OCI-LY7 (cell line): ENCODE measurements at regions not wholly inside any gene's neighbourhood (a gene's known extent, or its start where the extent isn't known, plus 50 kb on each side); places are given as distances from the start of the nearest gene placed in this dataset.

Source experiments
- BruUV-seq: library from RNA; stranded (reverse); fragments of 400-500 nt; replicated peaks from 2 replicates; lab custom pipeline; 2021; lab: Mats Ljungman, UMichigan
- CTCF ChIA-PET: fragments of 300-600 bp; sonication (Branson Sonifier 250); formaldehyde crosslinking; loops from one replicate; lab custom pipeline; 2022; ENCODE audit warnings: antibody characterized with exemption; ENCODE audit not compliant: unreplicated experiment; lab: Charles Lee
- POLR2A ChIA-PET: fragments of 300-600 bp; sonication (Branson Sonifier 250); formaldehyde crosslinking; loops from one replicate; lab custom pipeline; 2022; ENCODE audit warnings: antibody characterized with exemption; lab: Charles Lee
- DNase-seq: peaks from one replicate; pipeline ENCODE4 v3.0.0-alpha.2; 2015; ENCODE audit warnings: low spot score
- H2AFZ ChIP-seq: fragments of 200-600 bp; sonication (generic), shearing (Covaris generic); 2 replicates; pipeline ENCODE4 v1.6.1; 2014; ENCODE audit warnings: mild to moderate bottlenecking, antibody characterized with exemption, low read length, moderate library complexity
- H3K27ac ChIP-seq: fragments of 200-600 bp; sonication (generic); 2 replicates; pipeline ENCODE4 v1.5.1; 2014; ENCODE audit warnings: mixed run types, low read depth, mild to moderate bottlenecking, moderate library complexity, low read length, inconsistent platforms; ENCODE audit not compliant: poor library complexity, severe bottlenecking
- H3K36me3 ChIP-seq: fragments of 200-600 bp; sonication (generic); 2 replicates; pipeline ENCODE4 v1.6.1; 2014; ENCODE audit warnings: mild to moderate bottlenecking, antibody characterized with exemption, low read length, moderate library complexity, mixed read lengths; ENCODE audit not compliant: insufficient read depth
- H3K4me1 ChIP-seq: fragments of 200-600 bp; sonication (generic); 2 replicates; pipeline ENCODE4 v1.5.1; 2014; ENCODE audit warnings: mild to moderate bottlenecking, low read length; ENCODE audit not compliant: insufficient read depth, poor library complexity, severe bottlenecking
- H3K4me2 ChIP-seq: fragments of 200-600 bp; sonication (generic); 2 replicates; pipeline ENCODE4 v1.6.1; 2014; ENCODE audit warnings: mild to moderate bottlenecking, low read length
- H3K4me3 ChIP-seq: fragments of 200-600 bp; sonication (generic); 2 replicates; pipeline ENCODE4 v1.5.1; 2014; ENCODE audit warnings: mild to moderate bottlenecking, low read depth, low read length; ENCODE audit not compliant: poor library complexity, severe bottlenecking
- H3K79me2 ChIP-seq: fragments of 200-600 bp; sonication (generic); 2 replicates; pipeline ENCODE4 v1.6.1; 2016; ENCODE audit warnings: low read depth, mild to moderate bottlenecking, low read length, moderate library complexity, mixed read lengths; ENCODE audit not compliant: insufficient read depth
- H3K9me2 ChIP-seq: fragments of 200-600 bp; sonication (generic); 2 replicates; pipeline ENCODE4 v1.6.1; 2016; ENCODE audit warnings: mild to moderate bottlenecking, low read length, mixed read lengths; ENCODE audit not compliant: insufficient read depth
- H3K9me3 ChIP-seq: fragments of 200-600 bp; sonication (generic); 2 replicates; pipeline ENCODE4 v1.6.1; 2014; ENCODE audit warnings: mild to moderate bottlenecking, mixed run types, low read length, mixed read lengths
- H4K20me1 ChIP-seq: fragments of 200-600 bp; sonication (generic); 2 replicates; pipeline ENCODE4 v1.6.1; 2014; ENCODE audit warnings: mild to moderate bottlenecking, antibody characterized with exemption, low read length, moderate library complexity, mixed read lengths; ENCODE audit not compliant: insufficient read depth
- CTCF ChIP-seq: fragments of 200-600 bp; sonication (generic); conservative IDR thresholded peaks from 2 replicates; pipeline ENCODE4 v1.5.1; 2014; ENCODE audit warnings: mild to moderate bottlenecking, antibody characterized with exemption, low read length, moderate library complexity, mixed read lengths
- EZH2phosphoT487 ChIP-seq: fragments of 200-600 bp; sonication (generic); IDR thresholded peaks from 2 replicates; pipeline ENCODE4 v1.6.1; 2018; ENCODE audit warnings: low read depth, borderline replicate concordance, mild to moderate bottlenecking, mixed run types, antibody characterized with exemption, low read length, moderate library complexity, mixed read lengths
- intact Hi-C: fragments of 100-400 bp; cut with micrococcal nuclease; formaldehyde crosslinking; loops from one replicate; pipeline ENCODE4 v1.10.0; 2022; ENCODE audit not compliant: unreplicated experiment

- Histone ChIP-seq H3K4me2 (no peak overlapping the region), H3K9me3 (no peaks in the 10 kb centered on the region), H2AFZ (no peak overlapping the region), H3K27ac (no peak overlapping the region), H3K79me2 (no peaks in the 10 kb centered on the region), H3K9me2 (no peaks in the 10 kb centered on the region), H3K36me3 (no peaks in the 10 kb centered on the region), H4K20me1 (no peaks in the 10 kb centered on the region), H3K4me3 (no peak overlapping the region), H3K4me1 (no peaks in the 10 kb centered on the region)
- TF ChIP-seq CTCF: no peak
- POLR2A ChIA-PET: no interaction called here
- no TSS peak for BruUV-seq
- CTCF ChIA-PET: no interaction called here
- no peak for DNase-seq
- intact Hi-C loops: no loop called here
Measured at GRCh38 chr14:42750771-42751170, 1144.1 kb downstream of the LRFN5 start.

GRCh38 chr14:42742084-42742483 lies 1135.4 kb downstream of the LRFN5 start:
- Histone ChIP-seq H2AFZ (no peak overlapping the region), H3K79me2 (no peaks in the 10 kb centered on the region), H3K4me3 (no peak overlapping the region), H4K20me1 (no peaks in the 10 kb centered on the region), H3K9me3 (no peaks in the 10 kb centered on the region), H3K27ac (no peak overlapping the region), H3K4me2 (no peak overlapping the region), H3K9me2 (no peaks in the 10 kb centered on the region), H3K36me3 (no peaks in the 10 kb centered on the region), H3K4me1 (no peaks in the 10 kb centered on the region)
- no TSS peak for BruUV-seq
- ChIA-PET CTCF (no interaction called here), POLR2A (no interaction called here)
- TF ChIP-seq EZH2phosphoT487: no peak
- TF ChIP-seq CTCF: no peak
- intact Hi-C loops: no loop called here
- DNase-seq: no peak

- intact Hi-C loops: no loop called here
- no peaks in the 10 kb centered on the region for H3K79me2 ChIP-seq
- TF ChIP-seq EZH2phosphoT487 (no peak), CTCF (no peak)
- no peaks in the 10 kb centered on the region for H3K9me2 ChIP-seq
- H3K4me3 ChIP-seq: no peak overlapping the region
- no peak overlapping the region for H2AFZ ChIP-seq
- no peak for DNase-seq
- H3K4me1 ChIP-seq: no peaks in the 10 kb centered on the region
- H3K9me3 ChIP-seq: no peaks in the 10 kb centered on the region
- BruUV-seq: no TSS peak
- CTCF ChIA-PET: no interaction called here
- no peaks in the 10 kb centered on the region for H4K20me1 ChIP-seq
- POLR2A ChIA-PET: no interaction called here
- H3K4me2 ChIP-seq: no peak overlapping the region
- no peak overlapping the region for H3K27ac ChIP-seq
- H3K36me3 ChIP-seq: no peaks in the 10 kb centered on the region
Measured at GRCh38 chr14:42736408-42736807, 1129.7 kb downstream of the LRFN5 start.
